Ishikawa (cell line): ENCODE measurements at regions not wholly inside any gene's neighbourhood (a gene's known extent, or its start where the extent isn't known, plus 50 kb on each side); places are given as distances from the start of the nearest gene placed in this dataset.

Source experiments
- CEBPB ChIP-seq: IDR thresholded peaks from 2 replicates; pipeline ENCODE4 v1.6.1; 2012
- CREB1 ChIP-seq: IDR thresholded peaks from 2 replicates; pipeline ENCODE4 v1.6.1; 2012; ENCODE audit warnings: low read depth
- EP300 ChIP-seq: IDR thresholded peaks from 2 replicates; pipeline ENCODE4 v1.6.1; 2012; ENCODE audit warnings: borderline replicate concordance
- FOXM1 ChIP-seq: IDR thresholded peaks from 2 replicates; pipeline ENCODE4 v1.6.1; 2012; ENCODE audit warnings: low read depth, borderline replicate concordance
- NFIC ChIP-seq: IDR thresholded peaks from 2 replicates; pipeline ENCODE4 v1.6.1; 2012
- REST ChIP-seq: IDR thresholded peaks from 2 replicates; pipeline ENCODE4 v1.6.1; 2012; ENCODE audit warnings: low read depth, mild to moderate bottlenecking
- TAF1 ChIP-seq: IDR thresholded peaks from 2 replicates; pipeline ENCODE4 v1.6.1; 2012; ENCODE audit warnings: low read depth, mild to moderate bottlenecking
- TCF12 ChIP-seq: IDR thresholded peaks from 2 replicates; pipeline ENCODE4 v1.6.1; 2012; ENCODE audit warnings: low read depth
- TF ChIP-seq, protein P1 (sequence below): IDR thresholded peaks from 2 replicates; pipeline ENCODE4 v1.6.1; 2012

GRCh38 chr5:10064546-10065195 lies 185.0 kb downstream of the ATPSCKMT start:
- TF ChIP-seq REST (no peak), TAF1 (no peak), CREB1 (no peak), NFIC (no peak), EP300 (no peak), TCF12 (no peak), FOXM1 (no peak), CEBPB (no peak)
- TF ChIP-seq, protein P1, sequence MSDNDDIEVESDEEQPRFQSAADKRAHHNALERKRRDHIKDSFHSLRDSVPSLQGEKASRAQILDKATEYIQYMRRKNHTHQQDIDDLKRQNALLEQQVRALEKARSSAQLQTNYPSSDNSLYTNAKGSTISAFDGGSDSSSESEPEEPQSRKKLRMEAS = no peak
